B cell (primary cell): ENCODE measurements at regions not wholly inside any gene's neighbourhood (a gene's known extent, or its start where the extent isn't known, plus 50 kb on each side); places are given as distances from the start of the nearest gene placed in this dataset.

Experiments
- EZH2 ChIP-seq: IDR thresholded peaks from 2 replicates; pipeline ENCODE4 v1.6.1; 2012; ENCODE audit warnings: borderline replicate concordance, low read depth, mild to moderate bottlenecking, moderate library complexity, low read length; ENCODE audit not compliant: insufficient read depth, poor library complexity, severe bottlenecking
- TF ChIP-seq, protein P1 (sequence below): fragments of 200-600 bp; IDR thresholded peaks from one replicate; pipeline ENCODE4 v1.8.0; 2022; ENCODE audit warnings: antibody characterized with exemption, mild to moderate bottlenecking

DNA sequence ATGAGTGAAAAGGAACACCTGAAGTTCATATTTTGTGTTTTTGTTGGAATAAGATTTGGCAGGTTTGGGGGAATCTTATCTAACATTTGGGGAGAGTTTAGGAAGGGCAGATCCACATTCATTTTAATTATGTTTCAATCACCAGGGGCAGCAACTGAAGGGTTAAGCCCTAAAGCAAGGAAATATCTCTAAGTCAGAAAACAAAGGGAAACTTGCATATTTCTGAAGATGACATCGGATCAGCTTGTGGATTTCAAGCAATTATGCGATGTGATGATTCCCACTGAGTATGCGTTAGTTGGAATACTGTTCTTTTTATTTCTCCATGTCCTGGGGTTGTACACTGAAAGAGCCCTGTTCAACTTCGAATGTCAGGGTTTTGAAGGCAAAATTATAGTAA is 59.8 kb upstream of the NFIB start:
- TF ChIP-seq EZH2, result no peak
- TF ChIP-seq, protein P1, sequence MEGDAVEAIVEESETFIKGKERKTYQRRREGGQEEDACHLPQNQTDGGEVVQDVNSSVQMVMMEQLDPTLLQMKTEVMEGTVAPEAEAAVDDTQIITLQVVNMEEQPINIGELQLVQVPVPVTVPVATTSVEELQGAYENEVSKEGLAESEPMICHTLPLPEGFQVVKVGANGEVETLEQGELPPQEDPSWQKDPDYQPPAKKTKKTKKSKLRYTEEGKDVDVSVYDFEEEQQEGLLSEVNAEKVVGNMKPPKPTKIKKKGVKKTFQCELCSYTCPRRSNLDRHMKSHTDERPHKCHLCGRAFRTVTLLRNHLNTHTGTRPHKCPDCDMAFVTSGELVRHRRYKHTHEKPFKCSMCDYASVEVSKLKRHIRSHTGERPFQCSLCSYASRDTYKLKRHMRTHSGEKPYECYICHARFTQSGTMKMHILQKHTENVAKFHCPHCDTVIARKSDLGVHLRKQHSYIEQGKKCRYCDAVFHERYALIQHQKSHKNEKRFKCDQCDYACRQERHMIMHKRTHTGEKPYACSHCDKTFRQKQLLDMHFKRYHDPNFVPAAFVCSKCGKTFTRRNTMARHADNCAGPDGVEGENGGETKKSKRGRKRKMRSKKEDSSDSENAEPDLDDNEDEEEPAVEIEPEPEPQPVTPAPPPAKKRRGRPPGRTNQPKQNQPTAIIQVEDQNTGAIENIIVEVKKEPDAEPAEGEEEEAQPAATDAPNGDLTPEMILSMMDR, result no peak
